SK-N-MC (cell line): ENCODE measurements at regions not wholly inside any gene's neighbourhood (a gene's known extent, or its start where the extent isn't known, plus 50 kb on each side); places are given as distances from the start of the nearest gene placed in this dataset.

Experiments
- EZH2 ChIP-seq: fragments of 200-600 bp; sonication (generic); IDR thresholded peaks from one replicate; pipeline ENCODE4 v1.6.1; 2017; ENCODE audit warnings: antibody characterized with exemption
- FOXP2 ChIP-seq: optimal IDR thresholded peaks from 2 replicates; pipeline ENCODE3; 2011; ENCODE audit warnings: mild to moderate bottlenecking, moderate library complexity; ENCODE audit not compliant: insufficient read depth; ENCODE audit errors: extremely low read length, control extremely low read depth
- POLR2AphosphoS5 ChIP-seq: IDR thresholded peaks from 2 replicates; pipeline ENCODE4 v1.6.1; 2012; ENCODE audit warnings: mild to moderate bottlenecking, low read depth, low read length, borderline replicate concordance

DNA sequence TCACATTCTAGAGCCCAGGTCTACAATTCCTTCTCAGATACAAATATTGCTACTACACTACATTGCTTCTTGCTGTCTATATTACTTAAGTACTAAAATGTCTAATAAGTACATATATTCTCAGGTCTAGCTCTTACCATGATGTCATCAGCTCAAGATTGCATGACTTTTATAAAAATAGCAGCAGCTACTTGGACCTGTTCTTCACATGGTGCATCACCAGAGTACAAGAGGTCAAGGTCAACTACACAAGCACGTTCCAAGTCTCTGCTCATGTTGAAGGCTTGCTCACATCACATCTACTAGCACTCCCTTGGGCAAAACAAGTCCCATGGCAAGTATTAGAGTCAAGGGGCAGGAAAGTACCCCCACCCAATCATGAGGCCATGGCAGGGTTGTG is 465.6 kb downstream of the MED13L start:
- TF ChIP-seq EZH2: no peak
- TF ChIP-seq FOXP2: no peak
- no peak for TF ChIP-seq POLR2AphosphoS5
